K562 (cell line): ENCODE measurements at regions not wholly inside any gene's neighbourhood (a gene's known extent, or its start where the extent isn't known, plus 50 kb on each side); places are given as distances from the start of the nearest gene placed in this dataset.

Source experiments
- CBFA2T2 ChIP-seq: fragments of 450-650 bp; conservative IDR thresholded peaks from 2 replicates; pipeline ENCODE4 v1.6.1; 2017; ENCODE audit warnings: mild to moderate bottlenecking
- CCNT2 ChIP-seq: IDR thresholded peaks from 2 replicates; pipeline ENCODE4 v1.6.1; 2011; ENCODE audit warnings: borderline replicate concordance, low read depth, mild to moderate bottlenecking, moderate library complexity, mixed read lengths, low read length; ENCODE audit not compliant: insufficient read length; ENCODE audit errors: extremely low read depth
- DNMT1 ChIP-seq: fragments of 450-650 bp; IDR thresholded peaks from 2 replicates; pipeline ENCODE4 v1.6.1; 2016; ENCODE audit warnings: antibody characterized with exemption, mild to moderate bottlenecking
- DPF2 ChIP-seq: fragments of 450-650 bp; IDR thresholded peaks from 2 replicates; pipeline ENCODE4 v1.6.1; 2016
- ESRRA ChIP-seq: fragments of 450-650 bp; IDR thresholded peaks from 2 replicates; pipeline ENCODE4 v1.6.1; 2014; ENCODE audit warnings: low read depth, mild to moderate bottlenecking, moderate library complexity, borderline replicate concordance
- EWSR1 ChIP-seq: fragments of 450-650 bp; IDR thresholded peaks from 2 replicates; pipeline ENCODE4 v1.6.1; 2018; ENCODE audit warnings: borderline replicate concordance, mild to moderate bottlenecking, low read depth, moderate library complexity; ENCODE audit not compliant: partially characterized antibody
- GATAD2A ChIP-seq: fragments of 450-650 bp; IDR thresholded peaks from 2 replicates; pipeline ENCODE4 v1.6.1; 2017
- HIVEP1 ChIP-seq: fragments of 250-450 bp; sonication (Bioruptor Pico); IDR thresholded peaks from 2 replicates; pipeline ENCODE4 v1.4.0; 2020; ENCODE audit warnings: mild to moderate bottlenecking
- MECOM ChIP-seq: fragments of 250-450 bp; sonication (Bioruptor Pico); IDR thresholded peaks from 2 replicates; pipeline ENCODE4 v1.8.0; 2022; ENCODE audit warnings: inconsistent platforms
- MTA1 ChIP-seq: fragments of 450-650 bp; IDR thresholded peaks from 2 replicates; pipeline ENCODE4 v1.6.1; 2017; ENCODE audit warnings: borderline replicate concordance
- NBN ChIP-seq: fragments of 450-650 bp; IDR thresholded peaks from 2 replicates; pipeline ENCODE4 v1.6.1; 2016; ENCODE audit warnings: low read depth, mild to moderate bottlenecking
- PKNOX1 ChIP-seq: fragments of 450-650 bp; IDR thresholded peaks from 2 replicates; pipeline ENCODE4 v1.6.1; 2016
- POLR2AphosphoS5 ChIP-seq: IDR thresholded peaks from 2 replicates; pipeline ENCODE4 v1.6.1; 2011; ENCODE audit warnings: mild to moderate bottlenecking, low read depth, low read length, moderate library complexity; ENCODE audit not compliant: control insufficient read depth, insufficient read depth
- POLR3G ChIP-seq: IDR thresholded peaks from 2 replicates; pipeline ENCODE4 v1.6.1; 2011; ENCODE audit not compliant: insufficient read length, insufficient replicate concordance; ENCODE audit errors: extremely low read depth
- POU5F1 ChIP-seq: fragments of 150-350 bp; IDR thresholded peaks from 2 replicates; pipeline ENCODE4 v1.6.1; 2014; ENCODE audit warnings: borderline replicate concordance, low read length, low read depth, mild to moderate bottlenecking; ENCODE audit not compliant: partially characterized antibody
- SREBF2 ChIP-seq: sonication (generic); formaldehyde crosslinking; IDR thresholded peaks from 2 replicates; pipeline ENCODE4 v1.4.0; 2020; ENCODE audit warnings: mild to moderate bottlenecking, missing genetic modification reagents
- TAL1 ChIP-seq: fragments of 450-650 bp; IDR thresholded peaks from 2 replicates; pipeline ENCODE4 v1.6.1; 2016; ENCODE audit warnings: mild to moderate bottlenecking
- TCF3 ChIP-seq: sonication (generic); formaldehyde crosslinking; IDR thresholded peaks from 2 replicates; pipeline ENCODE4 v1.4.0; 2020; ENCODE audit warnings: mild to moderate bottlenecking, missing genetic modification reagents
- TEAD1 ChIP-seq, 2 experiments: fragments of 450-650 bp in 1 of 2; sonication (generic) in 1 of 2; formaldehyde crosslinking; IDR thresholded peaks; 2 replicates each; pipeline versions ENCODE4 v1.4.0 to v1.8.0; 2020 to 2022; ENCODE audit warnings: mild to moderate bottlenecking in 2 of 2, missing genetic modification reagents in 1 of 2
- THRA ChIP-seq: fragments of 450-650 bp; IDR thresholded peaks from 2 replicates; pipeline ENCODE4 v1.6.1; 2017; ENCODE audit warnings: mild to moderate bottlenecking, moderate library complexity
- TF ChIP-seq, protein P1 (sequence below): fragments of 200-800 bp; sonication (Bioruptor generic); IDR thresholded peaks from 2 replicates; pipeline ENCODE4 v1.6.1; 2017; ENCODE audit warnings: missing genetic modification characterization, missing compliant biosample characterization

- TF ChIP-seq THRA (no peak), EWSR1 (no peak), TCF3 (CRISPR knock-in tag) (peak; percentile 48), PKNOX1 (peak; percentile 53), TEAD1 (CRISPR knock-in tag; IDR thresholded peaks at IDR 0.05) (peak in 1 of 2 experiments; percentile 57; a peak in 1 of 4 replicates), TAL1 (peak; percentile 83), SREBF2 (CRISPR knock-in tag) (no peak), DPF2 (peak; percentile 72; the same call in 1 of the 2 replicates), CCNT2 (peak; percentile 75), POU5F1 (no peak), DNMT1 (no peak), CBFA2T2 (peak; percentile 61), MECOM (peak; percentile 87), NBN (peak; percentile 39; the same call in 1 of the 2 replicates), ESRRA (peak; percentile 34; the same call in 1 of the 2 replicates), POLR2AphosphoS5 (peak; percentile 34; the same call in 1 of the 2 replicates), HIVEP1 (CRISPR knock-in tag) (peak; percentile 68; the same call in 1 of the 2 replicates), POLR3G (no peak), MTA1 (peak; percentile 15; the same call in 1 of the 2 replicates), GATAD2A (no peak)
- TF ChIP-seq, protein P1, sequence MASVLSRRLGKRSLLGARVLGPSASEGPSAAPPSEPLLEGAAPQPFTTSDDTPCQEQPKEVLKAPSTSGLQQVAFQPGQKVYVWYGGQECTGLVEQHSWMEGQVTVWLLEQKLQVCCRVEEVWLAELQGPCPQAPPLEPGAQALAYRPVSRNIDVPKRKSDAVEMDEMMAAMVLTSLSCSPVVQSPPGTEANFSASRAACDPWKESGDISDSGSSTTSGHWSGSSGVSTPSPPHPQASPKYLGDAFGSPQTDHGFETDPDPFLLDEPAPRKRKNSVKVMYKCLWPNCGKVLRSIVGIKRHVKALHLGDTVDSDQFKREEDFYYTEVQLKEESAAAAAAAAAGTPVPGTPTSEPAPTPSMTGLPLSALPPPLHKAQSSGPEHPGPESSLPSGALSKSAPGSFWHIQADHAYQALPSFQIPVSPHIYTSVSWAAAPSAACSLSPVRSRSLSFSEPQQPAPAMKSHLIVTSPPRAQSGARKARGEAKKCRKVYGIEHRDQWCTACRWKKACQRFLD: 0 out of 2 replicates have a peak, but pooled peaks have one; percentile 26
Measured at GRCh38 chr4:17272154-17272553, 239.7 kb downstream of the QDPR start (continued).
